H1 (cell line): ENCODE measurements at regions not wholly inside any gene's neighbourhood (a gene's known extent, or its start where the extent isn't known, plus 50 kb on each side); places are given as distances from the start of the nearest gene placed in this dataset.

Experiments
- CTCF ChIA-PET: fragments of 300-600 bp; sonication (Branson Sonifier 250); formaldehyde crosslinking; loops from one replicate; lab custom pipeline; 2021; ENCODE audit not compliant: partially characterized antibody; lab: Charles Lee
- POLR2A ChIA-PET: fragments of 300-600 bp; sonication (Branson Sonifier 250); formaldehyde crosslinking; loops from one replicate; lab custom pipeline; 2021; ENCODE audit warnings: inconsistent platforms; ENCODE audit not compliant: partially characterized antibody; lab: Charles Lee
- DNase-seq, 2 experiments: peaks; one replicate each; pipeline versions ENCODE4 v3.0.0 to v3.0.0-alpha.2; 2010 to 2022; ENCODE audit warnings: low spot score in 2 of 2, low read depth in 1 of 2, mixed read lengths in 1 of 2
- FAIRE-seq: peaks from 2 replicates; lab custom pipeline; 2011; peaks lifted over from hg19 to GRCh38; lab: Jason Lieb, UNC
- H2AFZ ChIP-seq: 2 replicates; pipeline ENCODE4 v1.8.1; 2012; ENCODE audit warnings: low read length, inconsistent platforms
- H2AK5ac ChIP-seq: 2 replicates; pipeline ENCODE4 v1.6.1; 2013; ENCODE audit warnings: low read depth, low read length
- H2BK120ac ChIP-seq: replicated peaks from 2 replicates; pipeline ENCODE3; 2013; ENCODE audit warnings: low read depth, low read length, inconsistent platforms
- H2BK12ac ChIP-seq: 2 replicates; pipeline ENCODE4 v1.6.1; 2013; ENCODE audit warnings: low read depth, low read length
- H2BK15ac ChIP-seq: 2 replicates; pipeline ENCODE4 v1.6.1; 2013; ENCODE audit warnings: low read length
- H2BK20ac ChIP-seq: 2 replicates; pipeline ENCODE4 v1.6.1; 2013; ENCODE audit warnings: low read length
- H2BK5ac ChIP-seq: 2 replicates; pipeline ENCODE4 v1.6.1; 2013; ENCODE audit warnings: low read depth, low read length
- H3K14ac ChIP-seq: 2 replicates; pipeline ENCODE4 v1.6.1; 2013; ENCODE audit warnings: inconsistent platforms; ENCODE audit not compliant: insufficient read length
- H3K18ac ChIP-seq: 2 replicates; pipeline ENCODE4 v1.6.1; 2013; ENCODE audit warnings: low read length; ENCODE audit errors: extremely low read depth
- H3K23ac ChIP-seq: 2 replicates; pipeline ENCODE4 v1.6.1; 2013; ENCODE audit warnings: inconsistent platforms; ENCODE audit not compliant: insufficient read length
- H3K23me2 ChIP-seq: 2 replicates; pipeline ENCODE4 v1.6.1; 2013; ENCODE audit warnings: low read depth, low read length
- H3K27ac ChIP-seq: 2 replicates; pipeline ENCODE4 v1.6.1; 2011; ENCODE audit warnings: low read depth, low read length, inconsistent platforms
- H3K27me3 ChIP-seq, 4 experiments: replicated peaks in 1 of 4; 1 replicate in 1 of 4; 2 replicates in 3 of 4; pipeline versions ENCODE4 v1.6.1 to v1.8.1; 2011 to 2013; ENCODE audit warnings: low read length in 3 of 4, mild to moderate bottlenecking in 3 of 4, inconsistent platforms in 2 of 4, mixed read lengths in 2 of 4, moderate library complexity in 1 of 4; ENCODE audit not compliant: control insufficient read depth in 3 of 4, insufficient read depth in 3 of 4; ENCODE audit errors: extremely low read depth in 1 of 4
- H3K36me3 ChIP-seq, 4 experiments: 2 replicates each; pipeline versions ENCODE4 v1.6.1 to v1.8.1; 2011 to 2013; ENCODE audit warnings: mild to moderate bottlenecking in 4 of 4, low read length in 3 of 4, moderate library complexity in 2 of 4, control low read depth in 1 of 4, inconsistent platforms in 1 of 4; ENCODE audit not compliant: insufficient read depth in 4 of 4, control insufficient read depth in 2 of 4
- H3K4ac ChIP-seq: replicated peaks from 2 replicates; pipeline ENCODE3; 2013; ENCODE audit warnings: low read length, low read depth, mixed read lengths, inconsistent platforms; ENCODE audit not compliant: insufficient read length
- H3K4me1 ChIP-seq, 4 experiments: replicated peaks in 1 of 4; 1 replicate in 1 of 4; 2 replicates in 3 of 4; pipeline versions ENCODE4 v1.6.1 to v1.8.1; 2011 to 2013; ENCODE audit warnings: low read length in 3 of 4, inconsistent platforms in 2 of 4, mixed read lengths in 1 of 4; ENCODE audit not compliant: insufficient read depth in 4 of 4, control insufficient read depth in 3 of 4
- H3K4me2 ChIP-seq, 2 experiments: 2 replicates each; pipeline versions ENCODE4 v1.6.1 to v1.8.1; 2011 to 2013; ENCODE audit warnings: low read depth in 2 of 2, low read length in 2 of 2, control low read depth in 1 of 2, inconsistent platforms in 1 of 2, mild to moderate bottlenecking in 1 of 2; ENCODE audit not compliant: insufficient read depth in 1 of 2
- H3K4me3 ChIP-seq, 4 experiments: fragments of 200-600, 300-600 bp in 1 of 4; sonication (generic), shearing (Covaris generic), sonication (Bioruptor Twin) in 1 of 4; 2 replicates each; pipeline versions ENCODE4 v1.5.1 to v1.8.1; 2011 to 2016; ENCODE audit warnings: low read length in 4 of 4, low read depth in 3 of 4, control low read depth in 2 of 4, inconsistent platforms in 2 of 4, mild to moderate bottlenecking in 2 of 4, mixed read lengths in 1 of 4, moderate library complexity in 1 of 4; ENCODE audit not compliant: insufficient read depth in 2 of 4; ENCODE audit errors: extremely low read depth in 1 of 4
- H3K56ac ChIP-seq: replicated peaks from 2 replicates; pipeline ENCODE3; 2013; ENCODE audit warnings: low read depth, mild to moderate bottlenecking, mixed read lengths, low read length, inconsistent platforms; ENCODE audit not compliant: insufficient read length
- H3K79me1 ChIP-seq: 2 replicates; pipeline ENCODE4 v1.6.1; 2013; ENCODE audit warnings: low read depth, low read length, control low read depth
- H3K79me2 ChIP-seq, 2 experiments: 2 replicates each; pipeline versions ENCODE4 v1.6.1 to v1.8.1; 2012 to 2013; ENCODE audit warnings: low read length in 2 of 2, mild to moderate bottlenecking in 2 of 2, inconsistent platforms in 1 of 2; ENCODE audit not compliant: insufficient read depth in 2 of 2, control insufficient read depth in 1 of 2
- H3K9ac ChIP-seq, 4 experiments: replicated peaks in 1 of 4; 1 replicate in 1 of 4; 2 replicates in 3 of 4; pipeline versions ENCODE4 v1.6.1 to v1.8.1; 2011 to 2013; ENCODE audit warnings: low read depth in 3 of 4, low read length in 3 of 4, control low read depth in 2 of 4, mild to moderate bottlenecking in 2 of 4, moderate library complexity in 2 of 4, inconsistent platforms in 1 of 4; ENCODE audit errors: extremely low read depth in 1 of 4
- H3K9me3 ChIP-seq, 2 experiments: 2 replicates each; pipeline versions ENCODE4 v1.6.1 to v1.8.1; 2012 to 2013; ENCODE audit warnings: mild to moderate bottlenecking in 2 of 2, moderate library complexity in 2 of 2, control low read depth in 1 of 2, inconsistent platforms in 1 of 2, low read depth in 1 of 2, low read length in 1 of 2, mixed read lengths in 1 of 2; ENCODE audit not compliant: insufficient read depth in 2 of 2
- H4K20me1 ChIP-seq, 2 experiments: replicated peaks in 1 of 2; 2 replicates each; pipeline versions ENCODE3 to v1.8.1; 2011 to 2013; ENCODE audit warnings: inconsistent platforms in 2 of 2, low read length in 2 of 2, mild to moderate bottlenecking in 1 of 2; ENCODE audit not compliant: insufficient read depth in 2 of 2, control insufficient read depth in 1 of 2
- H4K5ac ChIP-seq: 2 replicates; pipeline ENCODE4 v1.6.1; 2013; ENCODE audit warnings: low read length, low read depth, mixed read lengths, inconsistent platforms; ENCODE audit not compliant: insufficient read length
- H4K8ac ChIP-seq: 2 replicates; pipeline ENCODE4 v1.8.0; 2013; ENCODE audit warnings: mild to moderate bottlenecking, moderate library complexity, low read length, inconsistent platforms; ENCODE audit not compliant: insufficient read depth; ENCODE audit errors: extremely low read depth
- H4K91ac ChIP-seq: replicated peaks from 2 replicates; pipeline ENCODE3; 2013; ENCODE audit warnings: low read length, mixed read lengths, inconsistent platforms; ENCODE audit not compliant: insufficient read length
- EGR1 ChIP-seq: IDR thresholded peaks from 2 replicates; pipeline ENCODE4 v1.6.1; 2011; ENCODE audit warnings: low read depth, low read length, borderline replicate concordance
- JUN ChIP-seq: IDR thresholded peaks from 2 replicates; pipeline ENCODE4 v1.6.1; 2011; ENCODE audit warnings: low read depth, mild to moderate bottlenecking, improper control_type of control experiment, low read length
- KDM1A ChIP-seq: fragments of 200-600, 300-600 bp; sonication (generic); IDR thresholded peaks from 2 replicates; pipeline ENCODE4 v1.7.1; 2016; ENCODE audit warnings: mild to moderate bottlenecking, low read length, borderline replicate concordance
- PHF8 ChIP-seq: fragments of 200-600 bp; sonication (generic); conservative IDR thresholded peaks from 2 replicates; pipeline ENCODE4 v1.7.1; 2012; ENCODE audit warnings: low read depth, mild to moderate bottlenecking, inconsistent platforms, low read length, moderate library complexity
- POU5F1 ChIP-seq: IDR thresholded peaks from 2 replicates; pipeline ENCODE4 v1.6.1; 2011; ENCODE audit warnings: low read depth, mild to moderate bottlenecking, low read length, moderate library complexity
- RBBP5 ChIP-seq: IDR thresholded peaks from 2 replicates; pipeline ENCODE4 v1.7.1; 2012; ENCODE audit warnings: low read depth, mild to moderate bottlenecking, inconsistent platforms, low read length, moderate library complexity, borderline replicate concordance
- RXRA ChIP-seq: IDR thresholded peaks from 2 replicates; pipeline ENCODE4 v1.6.1; 2011; ENCODE audit warnings: low read depth, mild to moderate bottlenecking, low read length, moderate library complexity; ENCODE audit not compliant: insufficient read depth
- SIN3A ChIP-seq, 2 experiments: IDR thresholded peaks in 1 of 2; conservative IDR thresholded peaks in 1 of 2; 2 replicates each; pipeline ENCODE4 v1.6.1; 2011 to 2012; ENCODE audit warnings: low read length in 2 of 2, improper control_type of control experiment in 1 of 2, low read depth in 1 of 2, mild to moderate bottlenecking in 1 of 2
- ZNF274 ChIP-seq: IDR thresholded peaks from 2 replicates; pipeline ENCODE4 v1.7.0; 2012; ENCODE audit warnings: low read length, borderline replicate concordance; ENCODE audit errors: extremely low read depth
- WGBS, 2 experiments: shearing (Covaris generic) in 1 of 2; methylation state at CpG; one replicate each; pipeline versions ENCODE4 v1.1.6 to v1.1.7; 2013 to 2015; ENCODE audit warnings: low lambda C conversion rate in 2 of 2, mixed read lengths in 2 of 2, inconsistent platforms in 1 of 2, low coverage in 1 of 2, missing lambda C conversion rate in 1 of 2; ENCODE audit not compliant: insufficient replicate concordance in 2 of 2, insufficient coverage in 1 of 2, insufficient read length in 1 of 2; ENCODE audit errors: extremely low coverage in 1 of 2, missing lambda C conversion rate in 1 of 2; 5-methylcytosine and 5-hydroxymethylcytosine counted together
- TF ChIP-seq, protein P1 (sequence below): IDR thresholded peaks from 2 replicates; pipeline ENCODE4 v1.6.1; 2011; ENCODE audit warnings: low read length, improper control_type of control experiment

DNA sequence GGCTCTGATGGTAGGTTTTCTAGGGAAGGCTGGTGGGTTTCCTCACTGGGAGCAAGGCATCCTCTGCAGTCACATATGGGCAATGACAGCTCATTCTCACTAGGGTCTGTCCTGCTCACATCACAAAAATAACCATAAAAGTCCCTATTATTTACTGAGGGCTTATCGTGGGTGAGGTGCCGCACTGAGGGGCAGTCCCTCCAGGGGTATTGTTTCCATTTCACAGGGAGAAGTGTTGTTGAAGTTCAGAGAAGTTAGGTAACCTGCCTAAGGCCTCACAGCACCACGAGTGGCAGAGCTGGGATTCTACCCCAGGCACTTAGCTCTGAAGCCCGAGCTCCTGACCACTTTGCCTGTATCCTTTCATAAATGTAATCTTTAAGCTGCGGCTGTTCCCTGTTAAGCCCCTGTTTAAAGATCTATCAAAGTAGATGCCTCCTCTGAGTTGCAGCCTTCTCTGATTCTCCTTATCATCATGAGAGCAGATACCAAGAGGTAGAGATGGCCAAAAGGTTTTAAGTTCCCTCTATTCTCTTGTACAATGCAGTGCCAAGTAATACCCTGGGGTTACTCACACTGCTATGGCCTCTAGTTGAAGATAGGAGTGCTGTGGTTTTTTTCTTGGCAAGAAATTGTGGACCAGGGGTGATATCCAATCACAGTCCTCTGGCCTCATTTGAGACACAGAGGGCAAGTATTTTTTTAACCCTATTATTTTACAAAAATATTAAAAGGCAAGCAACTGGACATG, 107.0 kb downstream of the RPLP1 start:
- H3K4ac ChIP-seq: no peak overlapping the region
- no peak overlapping the region for H3K4me3 ChIP-seq
- H3K56ac ChIP-seq: no peak overlapping the region
- H3K36me3 ChIP-seq: no peaks in the 10 kb centered on the region
- no peak overlapping the region for H2AK5ac ChIP-seq
- no peak overlapping the region for H4K8ac ChIP-seq
- DNase-seq (no peak), FAIRE-seq (no peak)
- no peak overlapping the region for H3K27ac ChIP-seq
- peaks cover 0 to 7% (median 4%) of the 10 kb centered on the region in 4 experiments; a peak in 3 of 7 replicates for H3K4me1 ChIP-seq
- no peak overlapping the region for H4K91ac ChIP-seq
- H3K79me2 ChIP-seq: no peaks in the 10 kb centered on the region
- H3K27me3 ChIP-seq: no peaks in the 10 kb centered on the region; a peak in 1 of 7 replicates
- H3K9me3 ChIP-seq: no peaks in the 10 kb centered on the region
- no peak overlapping the region for H4K5ac ChIP-seq
- no peak overlapping the region for H2BK20ac ChIP-seq
- WGBS, 2 experiments: 74% methylated on average over 5 of the region's 5 CpGs; no CpG with 5 or more reads in 1 of the 2 experiments
- POLR2A ChIA-PET: no interaction called here
- no peak overlapping the region for H2BK5ac ChIP-seq
- CTCF ChIA-PET: interaction anchor here (0.6 to 1.8 kb wide), 4 partner anchors 36 to 929 kb away, joined by 3 to 4 read pairs (median 4); no protein-coding TSS in a partner anchor
- no peak overlapping the region for H3K4me2 ChIP-seq
- no peak overlapping the region for H2BK15ac ChIP-seq
- no peaks in the 10 kb centered on the region for H3K23me2 ChIP-seq
- H3K18ac ChIP-seq: no peak overlapping the region
- H2BK120ac ChIP-seq: no peak overlapping the region
- no peak overlapping the region for H3K14ac ChIP-seq
- H2BK12ac ChIP-seq: no peak overlapping the region
- H2AFZ ChIP-seq: no peak overlapping the region
- no peaks in the 10 kb centered on the region for H4K20me1 ChIP-seq
- no peaks in the 10 kb centered on the region for H3K79me1 ChIP-seq
- no peak overlapping the region for H3K23ac ChIP-seq
- no peak overlapping the region for H3K9ac ChIP-seq
- TF ChIP-seq RBBP5: no peak
- TF ChIP-seq SIN3A (conservative IDR thresholded peaks at IDR 0.05 in 1 of 2, IDR thresholded peaks at IDR 0.05 in 1 of 2; ENCODE audit: low read depth in 1 of 2, low read length in 2 of 2): no peak
- TF ChIP-seq, protein P1, sequence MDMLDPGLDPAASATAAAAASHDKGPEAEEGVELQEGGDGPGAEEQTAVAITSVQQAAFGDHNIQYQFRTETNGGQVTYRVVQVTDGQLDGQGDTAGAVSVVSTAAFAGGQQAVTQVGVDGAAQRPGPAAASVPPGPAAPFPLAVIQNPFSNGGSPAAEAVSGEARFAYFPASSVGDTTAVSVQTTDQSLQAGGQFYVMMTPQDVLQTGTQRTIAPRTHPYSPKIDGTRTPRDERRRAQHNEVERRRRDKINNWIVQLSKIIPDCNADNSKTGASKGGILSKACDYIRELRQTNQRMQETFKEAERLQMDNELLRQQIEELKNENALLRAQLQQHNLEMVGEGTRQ: no peak
- no peak for TF ChIP-seq JUN
- TF ChIP-seq KDM1A: no peak
- no peak for TF ChIP-seq PHF8
- no peak for TF ChIP-seq ZNF274
- TF ChIP-seq POU5F1: no peak
- TF ChIP-seq RXRA: no peak
- TF ChIP-seq EGR1: no peak
